WERI-Rb-1 (cell line): ENCODE measurements at regions not wholly inside any gene's neighbourhood (a gene's known extent, or its start where the extent isn't known, plus 50 kb on each side); places are given as distances from the start of the nearest gene placed in this dataset.

Source experiments
- DNase-seq: peaks from one replicate; pipeline ENCODE4 v3.0.0-alpha.2; 2020
- H3K27ac ChIP-seq: fragments of 250-450 bp; sonication (Bioruptor Pico); 2 replicates; pipeline ENCODE4 v1.5.1; 2020; ENCODE audit warnings: mild to moderate bottlenecking, moderate library complexity
- H3K27me3 ChIP-seq: fragments of 250-450 bp; sonication (Bioruptor Pico); 2 replicates; pipeline ENCODE4 v1.5.1; 2021; ENCODE audit warnings: mild to moderate bottlenecking, low read depth, moderate library complexity; ENCODE audit not compliant: insufficient read depth, severe bottlenecking
- H3K36me3 ChIP-seq: fragments of 250-450 bp; sonication (Bioruptor Pico); 2 replicates; pipeline ENCODE4 v1.5.1; 2020; ENCODE audit warnings: mild to moderate bottlenecking, moderate library complexity
- H3K4me3 ChIP-seq: 2 replicates; pipeline ENCODE4 v1.5.1; 2011; ENCODE audit warnings: low read depth, mild to moderate bottlenecking, control low read depth, low read length
- H3K9me3 ChIP-seq: fragments of 250-450 bp; sonication (Bioruptor Pico); 2 replicates; pipeline ENCODE4 v1.5.1; 2021; ENCODE audit warnings: mild to moderate bottlenecking, moderate library complexity; ENCODE audit not compliant: severe bottlenecking
- TF ChIP-seq, protein P1 (sequence below): IDR thresholded peaks from 2 replicates; pipeline ENCODE4 v1.5.1; 2011; ENCODE audit warnings: low read depth, mild to moderate bottlenecking, control low read depth, inconsistent platforms, low read length

DNA sequence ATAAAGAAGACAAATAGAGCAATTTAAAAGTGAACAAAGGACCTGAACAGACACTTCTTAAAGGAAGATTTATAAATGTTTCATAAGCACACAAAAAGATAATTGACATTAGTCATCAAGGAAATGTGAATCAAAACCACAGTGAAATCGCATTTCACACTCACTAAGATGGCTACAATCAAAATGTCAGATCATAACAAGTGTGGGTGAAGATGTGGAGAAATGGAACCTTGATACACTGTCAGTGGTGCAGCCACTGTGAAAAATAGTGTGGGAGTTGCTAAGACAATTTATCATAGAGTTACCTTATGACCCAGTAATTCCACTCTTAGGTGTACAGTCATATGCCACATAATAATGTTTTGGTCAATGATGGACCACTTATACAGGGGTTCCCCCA, 54.5 kb upstream of the HTR4 start:
- DNase-seq: no peak
- Histone ChIP-seq H3K9me3 (no peaks in the 10 kb centered on the region), H3K27ac (no peak overlapping the region), H3K4me3 (no peak overlapping the region), H3K27me3 (peaks cover 13% of the 10 kb centered on the region), H3K36me3 (no peaks in the 10 kb centered on the region)
- TF ChIP-seq, protein P1, sequence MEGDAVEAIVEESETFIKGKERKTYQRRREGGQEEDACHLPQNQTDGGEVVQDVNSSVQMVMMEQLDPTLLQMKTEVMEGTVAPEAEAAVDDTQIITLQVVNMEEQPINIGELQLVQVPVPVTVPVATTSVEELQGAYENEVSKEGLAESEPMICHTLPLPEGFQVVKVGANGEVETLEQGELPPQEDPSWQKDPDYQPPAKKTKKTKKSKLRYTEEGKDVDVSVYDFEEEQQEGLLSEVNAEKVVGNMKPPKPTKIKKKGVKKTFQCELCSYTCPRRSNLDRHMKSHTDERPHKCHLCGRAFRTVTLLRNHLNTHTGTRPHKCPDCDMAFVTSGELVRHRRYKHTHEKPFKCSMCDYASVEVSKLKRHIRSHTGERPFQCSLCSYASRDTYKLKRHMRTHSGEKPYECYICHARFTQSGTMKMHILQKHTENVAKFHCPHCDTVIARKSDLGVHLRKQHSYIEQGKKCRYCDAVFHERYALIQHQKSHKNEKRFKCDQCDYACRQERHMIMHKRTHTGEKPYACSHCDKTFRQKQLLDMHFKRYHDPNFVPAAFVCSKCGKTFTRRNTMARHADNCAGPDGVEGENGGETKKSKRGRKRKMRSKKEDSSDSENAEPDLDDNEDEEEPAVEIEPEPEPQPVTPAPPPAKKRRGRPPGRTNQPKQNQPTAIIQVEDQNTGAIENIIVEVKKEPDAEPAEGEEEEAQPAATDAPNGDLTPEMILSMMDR: no peak

DNA sequence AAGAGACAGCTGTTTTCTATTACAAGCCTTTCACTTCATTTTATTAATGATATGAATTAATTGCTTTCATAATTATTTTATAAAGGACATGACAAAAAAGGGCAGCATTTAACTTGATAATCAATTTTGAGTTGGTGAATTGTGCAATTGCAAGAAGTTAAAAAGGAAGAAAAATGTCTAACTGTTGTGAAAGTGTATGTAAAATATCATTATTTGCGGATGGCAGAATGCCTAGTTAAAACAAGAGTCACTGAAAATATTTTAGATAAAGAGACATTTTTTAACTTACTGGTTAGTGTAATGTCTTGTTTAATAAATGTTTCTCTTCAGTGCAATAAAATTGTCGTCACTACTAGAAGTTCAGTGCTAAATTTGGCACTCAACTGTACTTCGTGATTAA, 57.6 kb upstream of the HTR4 start:
- no peaks in the 10 kb centered on the region for H3K36me3 ChIP-seq
- H3K27me3 ChIP-seq: peaks cover 19% of the 10 kb centered on the region
- DNase-seq: no peak
- H3K9me3 ChIP-seq: no peaks in the 10 kb centered on the region
- TF ChIP-seq, protein P1: no peak
- no peak overlapping the region for H3K27ac ChIP-seq
- H3K4me3 ChIP-seq: no peak overlapping the region

DNA sequence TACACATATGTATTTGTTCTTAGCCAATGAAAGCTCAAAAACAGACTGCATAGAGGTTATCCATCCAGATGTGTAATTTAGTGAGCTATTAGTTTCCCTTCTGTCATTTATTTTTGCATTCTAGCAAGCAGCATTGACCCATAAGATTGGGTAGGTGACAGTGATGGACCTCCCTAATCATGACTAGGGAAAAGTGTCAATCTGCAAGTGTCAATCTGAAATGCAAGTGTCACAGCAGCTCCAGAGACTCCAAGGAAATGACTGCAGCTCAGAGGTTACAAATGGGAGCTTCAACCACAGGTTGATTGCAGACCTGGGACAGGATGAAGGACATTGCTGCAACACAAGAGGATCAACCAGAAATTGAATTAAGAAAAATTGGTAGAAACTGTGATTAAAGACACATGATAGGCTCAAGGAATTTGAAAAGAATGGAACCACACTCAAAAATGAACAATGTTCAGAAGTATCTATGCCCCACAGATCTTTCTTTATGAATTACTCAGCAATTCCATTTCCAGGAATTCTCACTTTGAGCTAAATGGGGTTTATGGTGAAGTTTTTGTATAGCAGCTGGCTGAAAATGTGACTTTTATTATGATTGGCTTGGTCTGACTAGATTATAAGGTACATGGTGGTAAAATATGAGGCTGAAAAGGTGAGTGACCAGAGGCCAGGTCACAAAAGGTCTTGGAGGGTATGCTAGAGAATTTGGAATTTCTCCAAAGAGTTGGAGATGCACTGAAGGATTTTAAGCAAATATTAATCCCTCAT, 59.6 kb upstream of the HTR4 start:
- Histone ChIP-seq H3K4me3 (no peak overlapping the region), H3K9me3 (no peaks in the 10 kb centered on the region), H3K36me3 (no peaks in the 10 kb centered on the region), H3K27me3 (peaks cover 23% of the 10 kb centered on the region), H3K27ac (no peak overlapping the region)
- TF ChIP-seq, protein P1: no peak
- DNase-seq: no peak

DNA sequence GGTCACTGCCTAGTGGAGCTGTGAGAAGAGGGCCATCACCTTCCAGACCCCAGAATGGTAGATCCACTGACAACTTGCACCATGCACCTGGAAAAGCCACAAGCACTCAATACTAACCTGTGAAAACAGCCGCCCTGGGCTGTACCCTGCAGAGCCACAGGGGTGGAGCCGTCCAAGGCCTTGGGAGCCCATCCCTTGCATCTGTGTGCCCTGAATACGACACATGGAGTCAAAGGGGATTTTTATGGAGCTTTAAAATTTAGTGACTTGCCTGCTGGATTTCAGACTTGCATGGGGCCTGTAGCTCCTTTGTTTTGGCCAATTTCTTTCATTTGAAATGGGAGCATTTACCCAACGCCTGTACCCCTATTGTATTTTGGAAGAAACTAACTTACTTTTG, 62.4 kb upstream of the HTR4 start:
- Histone ChIP-seq H3K27ac (no peak overlapping the region), H3K36me3 (no peaks in the 10 kb centered on the region), H3K27me3 (peaks cover 33% of the 10 kb centered on the region), H3K4me3 (no peak overlapping the region), H3K9me3 (no peaks in the 10 kb centered on the region)
- DNase-seq: no peak
- TF ChIP-seq, protein P1: no peak

DNA sequence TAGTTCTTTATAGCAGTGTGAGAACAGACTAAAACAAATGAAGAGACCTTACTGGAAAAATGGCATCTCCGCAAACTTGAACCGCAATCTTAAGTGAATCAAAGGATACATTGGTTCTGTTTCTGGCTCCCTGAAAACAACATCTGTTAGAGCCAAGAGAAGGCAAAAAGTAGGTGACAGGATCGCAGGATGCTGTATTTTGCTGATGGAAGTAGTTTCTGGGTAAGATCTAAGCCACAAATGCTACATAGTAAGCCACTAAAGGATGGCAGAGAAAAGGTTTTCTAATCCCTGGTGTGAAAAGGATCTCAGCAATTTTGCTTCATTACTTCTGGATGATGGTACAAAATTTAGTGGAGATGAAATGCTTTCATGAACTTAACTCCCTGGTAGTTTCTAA, 63.3 kb upstream of the HTR4 start:
- H3K27ac ChIP-seq: no peak overlapping the region
- peaks cover 33% of the 10 kb centered on the region for H3K27me3 ChIP-seq
- H3K9me3 ChIP-seq: no peaks in the 10 kb centered on the region
- H3K36me3 ChIP-seq: no peaks in the 10 kb centered on the region
- TF ChIP-seq, protein P1: no peak
- no peak for DNase-seq
- no peak overlapping the region for H3K4me3 ChIP-seq

DNA sequence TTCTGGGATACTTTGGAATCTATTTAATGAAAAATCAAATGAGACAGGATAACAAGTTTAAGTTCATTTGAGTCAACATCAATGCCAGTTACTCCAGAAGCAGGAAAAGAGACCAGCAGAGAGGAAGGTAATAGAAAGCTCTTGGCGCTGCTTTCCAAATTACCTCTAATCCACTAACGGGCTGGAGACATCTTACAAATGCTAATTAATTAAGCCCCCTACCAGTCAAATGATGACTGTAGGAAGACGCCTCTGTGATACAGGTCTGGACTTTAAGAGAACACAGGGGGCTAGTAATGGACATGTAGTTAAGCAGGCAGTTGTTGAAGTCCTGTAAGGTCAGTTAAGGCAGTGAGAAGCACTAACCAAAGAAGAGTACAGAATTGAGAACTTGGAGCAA, 65.3 kb upstream of the HTR4 start:
- H3K4me3 ChIP-seq: no peak overlapping the region
- DNase-seq: no peak
- no peaks in the 10 kb centered on the region for H3K9me3 ChIP-seq
- TF ChIP-seq, protein P1: no peak
- H3K27ac ChIP-seq: no peak overlapping the region
- H3K27me3 ChIP-seq: peaks cover 29% of the 10 kb centered on the region
- H3K36me3 ChIP-seq: no peaks in the 10 kb centered on the region
